ENCODE measurements at regions not wholly inside any gene's neighbourhood (a gene's known extent, or its start where the extent isn't known, plus 50 kb on each side); places are given as distances from the start of the nearest gene placed in this dataset.
A peak's percentile ranks its signal among the peaks of the same experiment; 100 is the strongest.

- TF ChIP-seq FOXM1 (IDR thresholded peaks at IDR 0.05; ENCODE audit: low read depth) (no peak), FOXM1 (CRISPR knock-in tag; IDR thresholded peaks at IDR 0.05; ENCODE audit: low read depth) (no peak), SIX5 (IDR thresholded peaks at IDR 0.05; ENCODE audit: borderline replicate concordance in 1 of 2, insufficient read depth in 1 of 2, low read depth in 1 of 2, low read length in 2 of 2) (no peak), JUND (IDR thresholded peaks at IDR 0.05; ENCODE audit: borderline replicate concordance, low read depth, low read length) (peak; percentile 42), JUND (tag; IDR thresholded peaks at IDR 0.05; ENCODE audit: borderline replicate concordance, low read depth, low read length) (no peak; the same call in 2 of the 3 replicates), ZBTB43 (CRISPR knock-in tag; IDR thresholded peaks at IDR 0.05) (no peak), ZNF232 (CRISPR knock-in tag; IDR thresholded peaks at IDR 0.05) (no peak), MEF2A (IDR thresholded peaks at IDR 0.05; ENCODE audit: control insufficient read depth, low read depth, low read length) (no peak), FOXJ2 (tag; IDR thresholded peaks at IDR 0.05) (no peak), MAZ (CRISPR knock-in tag; conservative IDR thresholded peaks at IDR 0.05 in 1 of 2, IDR thresholded peaks at IDR 0.05 in 1 of 2) (peak; percentile 68 to 72; a peak in 3 of 4 replicates), ZNF121 (CRISPR knock-in tag; conservative IDR thresholded peaks at IDR 0.05) (no peak), BCL6 (CRISPR knock-in tag; IDR thresholded peaks at IDR 0.05) (no peak), PKNOX1 (IDR thresholded peaks at IDR 0.05) (peak; percentile 94), HNRNPLL (IDR thresholded peaks at IDR 0.05; ENCODE audit: low read depth, low read length, poor library complexity, severe bottlenecking) (no peak), SMAD1 (IDR thresholded peaks at IDR 0.05; ENCODE audit: low read depth, low read length, partially characterized antibody) (peak; percentile 92), HDAC1 (IDR thresholded peaks at IDR 0.05) (0 out of 4 replicates have a peak, but pooled peaks of 1 of the 2 experiments have one; percentile 24), ATF7 (IDR thresholded peaks at IDR 0.05) (no peak), ZBTB9 (CRISPR knock-in tag; IDR thresholded peaks at IDR 0.05) (no peak), ZNF398 (CRISPR knock-in tag; IDR thresholded peaks at IDR 0.05) (no peak), FOSL1 (tag; conservative IDR thresholded peaks at IDR 0.05) (peak; percentile 41), BHLHE40 (IDR thresholded peaks at IDR 0.05; ENCODE audit: low read length) (peak; percentile 64)
Measured at GRCh38 chr2:62287899-62288880, 92.3 kb downstream of the B3GNT2 start (continued).
